HEK293T (cell line): ENCODE measurements at regions not wholly inside any gene's neighbourhood (a gene's known extent, or its start where the extent isn't known, plus 50 kb on each side); places are given as distances from the start of the nearest gene placed in this dataset.
"Not testable (repeated sequence)": the region's sequence is repeated elsewhere in the genome, so short reads cannot be mapped to it uniquely, and the experiment has no call there.

Experiments
- ARNT ChIP-seq: fragments of 450-650 bp; IDR thresholded peaks from 2 replicates; pipeline ENCODE4 v1.6.1; 2017; ENCODE audit warnings: mild to moderate bottlenecking
- FOXM1 ChIP-seq: fragments of 450-650 bp; IDR thresholded peaks from 2 replicates; pipeline ENCODE4 v1.6.1; 2017; ENCODE audit warnings: mild to moderate bottlenecking, borderline replicate concordance
- NFRKB ChIP-seq: fragments of 450-650 bp; IDR thresholded peaks from 2 replicates; pipeline ENCODE4 v1.6.1; 2016; ENCODE audit warnings: mild to moderate bottlenecking, moderate library complexity
- SP1 ChIP-seq: fragments of 450-650 bp; IDR thresholded peaks from 2 replicates; pipeline ENCODE4 v1.6.1; 2017
- TARDBP ChIP-seq: fragments of 450-650 bp; IDR thresholded peaks from 2 replicates; pipeline ENCODE4 v1.6.1; 2016

- TF ChIP-seq SP1, FOXM1, NFRKB, TARDBP, ARNT: not testable (repeated sequence)
Measured at GRCh38 chr6:112689183-112689858, 342.2 kb downstream of the RFPL4B start.
